Liver (tissue), 3 donors: ENCODE measurements at regions not wholly inside any gene's neighbourhood (a gene's known extent, or its start where the extent isn't known, plus 50 kb on each side); places are given as distances from the start of the nearest gene placed in this dataset.

Experiments
- RAD21 ChIP-seq, 2 donors: IDR thresholded peaks; 2 replicates each; pipeline ENCODE4 v1.6.1; 2016; ENCODE audit warnings: antibody characterized with exemption in 2 of 2, mild to moderate bottlenecking in 2 of 2
- YY1 ChIP-seq: IDR thresholded peaks from 2 replicates; pipeline ENCODE4 v1.6.1; 2016; ENCODE audit warnings: antibody characterized with exemption, mild to moderate bottlenecking
- TF ChIP-seq, protein P1 (sequence below): fragments of 150-350 bp; IDR thresholded peaks from 2 replicates; pipeline ENCODE4 v1.5.1; 2017; ENCODE audit warnings: improper control_type of control experiment, low read depth, low read length; ENCODE audit not compliant: missing input control
- TF ChIP-seq, protein P2 (sequence below): IDR thresholded peaks from 2 replicates; pipeline ENCODE4 v1.6.1; 2016; ENCODE audit warnings: antibody characterized with exemption
- TF ChIP-seq, protein P3 (sequence below): IDR thresholded peaks from 2 replicates; pipeline ENCODE4 v1.6.1; 2016; ENCODE audit warnings: antibody characterized with exemption
- donor health status: healthy.
- donor health status: healthy.

DNA sequence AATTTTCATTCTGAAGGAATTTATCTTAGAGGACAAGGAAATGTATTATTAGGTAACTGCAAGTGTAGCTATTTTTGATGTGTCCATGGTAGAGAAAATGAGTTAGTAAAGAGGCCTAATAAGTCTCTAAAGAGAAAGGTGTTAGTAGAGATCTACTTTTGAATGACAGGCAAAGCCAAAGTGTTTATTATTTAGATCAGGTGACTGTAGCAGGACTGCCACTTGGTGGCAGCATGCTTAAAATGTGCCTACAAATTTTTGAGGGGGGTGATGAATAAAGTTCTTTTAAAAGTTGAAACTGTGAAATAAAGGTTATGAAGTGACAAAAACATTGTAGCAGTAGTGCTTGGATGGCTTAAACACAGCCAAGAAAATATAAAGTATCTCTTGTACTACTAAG, 421.5 kb upstream of the MEIS1 start:
- TF ChIP-seq YY1 (no peak), RAD21 (IDR thresholded peaks at IDR 0.05) (peak; percentile 61 to 66)
- TF ChIP-seq, protein P1, sequence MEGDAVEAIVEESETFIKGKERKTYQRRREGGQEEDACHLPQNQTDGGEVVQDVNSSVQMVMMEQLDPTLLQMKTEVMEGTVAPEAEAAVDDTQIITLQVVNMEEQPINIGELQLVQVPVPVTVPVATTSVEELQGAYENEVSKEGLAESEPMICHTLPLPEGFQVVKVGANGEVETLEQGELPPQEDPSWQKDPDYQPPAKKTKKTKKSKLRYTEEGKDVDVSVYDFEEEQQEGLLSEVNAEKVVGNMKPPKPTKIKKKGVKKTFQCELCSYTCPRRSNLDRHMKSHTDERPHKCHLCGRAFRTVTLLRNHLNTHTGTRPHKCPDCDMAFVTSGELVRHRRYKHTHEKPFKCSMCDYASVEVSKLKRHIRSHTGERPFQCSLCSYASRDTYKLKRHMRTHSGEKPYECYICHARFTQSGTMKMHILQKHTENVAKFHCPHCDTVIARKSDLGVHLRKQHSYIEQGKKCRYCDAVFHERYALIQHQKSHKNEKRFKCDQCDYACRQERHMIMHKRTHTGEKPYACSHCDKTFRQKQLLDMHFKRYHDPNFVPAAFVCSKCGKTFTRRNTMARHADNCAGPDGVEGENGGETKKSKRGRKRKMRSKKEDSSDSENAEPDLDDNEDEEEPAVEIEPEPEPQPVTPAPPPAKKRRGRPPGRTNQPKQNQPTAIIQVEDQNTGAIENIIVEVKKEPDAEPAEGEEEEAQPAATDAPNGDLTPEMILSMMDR = peak; percentile 41
- TF ChIP-seq, protein P2, sequence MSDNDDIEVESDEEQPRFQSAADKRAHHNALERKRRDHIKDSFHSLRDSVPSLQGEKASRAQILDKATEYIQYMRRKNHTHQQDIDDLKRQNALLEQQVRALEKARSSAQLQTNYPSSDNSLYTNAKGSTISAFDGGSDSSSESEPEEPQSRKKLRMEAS = no peak
- TF ChIP-seq, protein P3, sequence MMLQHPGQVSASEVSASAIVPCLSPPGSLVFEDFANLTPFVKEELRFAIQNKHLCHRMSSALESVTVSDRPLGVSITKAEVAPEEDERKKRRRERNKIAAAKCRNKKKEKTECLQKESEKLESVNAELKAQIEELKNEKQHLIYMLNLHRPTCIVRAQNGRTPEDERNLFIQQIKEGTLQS = no peak
